HCT116 (cell line): ENCODE measurements at regions not wholly inside any gene's neighbourhood (a gene's known extent, or its start where the extent isn't known, plus 50 kb on each side); places are given as distances from the start of the nearest gene placed in this dataset.

ENCODE experiments used
- ATAC-seq: fragments of 200-7000 bp; cut with Tn5 transposase; 2 replicates; pipeline ENCODE4 v1.9.1; 2020; ENCODE audit warnings: mild to moderate bottlenecking, moderate library complexity
- BruUV-seq: library from RNA; stranded (reverse); fragments of 400-500 nt; replicated peaks from 2 replicates; lab custom pipeline; 2021; lab: Mats Ljungman, UMichigan
- CTCF ChIA-PET: fragments of 300-600 bp; sonication (Branson Sonifier 250); formaldehyde crosslinking; loops from one replicate; lab custom pipeline; 2021; ENCODE audit warnings: antibody characterized with exemption; lab: Charles Lee
- POLR2A ChIA-PET: fragments of 300-600, 350-600 bp; sonication (Branson Sonifier 250); formaldehyde crosslinking; loops from one replicate; lab custom pipeline; 2021; ENCODE audit warnings: antibody characterized with exemption; lab: Charles Lee
- RAD21 ChIA-PET, 2 experiments: fragments of 300-600 bp; sonication (Branson Sonifier 250); formaldehyde crosslinking; loops; one replicate each; lab custom pipeline; 2023; ENCODE audit warnings: low total read pairs in 2 of 2; ENCODE audit not compliant: uncharacterized antibody in 2 of 2, unreplicated experiment in 2 of 2, low non-redundant PET in 1 of 2; lab: Charles Lee
- DNase-seq: peaks from one replicate; pipeline ENCODE4 v3.0.0-alpha.2; 2010; ENCODE audit warnings: low read depth, low spot score
- H2AFZ ChIP-seq: fragments of 200-600 bp; shearing (Covaris generic), sonication (generic); 2 replicates; pipeline ENCODE4 v1.6.1; 2017; ENCODE audit warnings: low read depth, mixed run types, mixed read lengths, antibody characterized with exemption, low read length; ENCODE audit not compliant: poor library complexity, severe bottlenecking
- H3K27ac ChIP-seq: 2 replicates; pipeline ENCODE4 v1.5.1; 2012; ENCODE audit warnings: low read depth, low read length
- H3K27me3 ChIP-seq: fragments of 200-600 bp; sonication (generic); 2 replicates; pipeline ENCODE4 v1.6.1; 2016; ENCODE audit warnings: mixed run types, low read length, mixed read lengths; ENCODE audit not compliant: insufficient read depth
- H3K36me3 ChIP-seq, 2 experiments: fragments of 200-500 bp in 1 of 2; fragments of 200-600 bp in 1 of 2; sonication (Bioruptor generic) in 1 of 2; sonication (generic) in 1 of 2; 2 replicates each; pipeline versions ENCODE4 v1.5.1 to v1.6.1; 2014 to 2016; ENCODE audit warnings: low read length in 2 of 2, inconsistent platforms in 1 of 2, mixed read lengths in 1 of 2, mixed run types in 1 of 2; ENCODE audit not compliant: insufficient read depth in 2 of 2, control insufficient read depth in 1 of 2
- H3K4me1 ChIP-seq, 2 experiments: fragments of 200-600 bp in 1 of 2; sonication (generic) in 1 of 2; 2 replicates each; pipeline versions ENCODE4 v1.5.1 to v1.6.1; 2012 to 2017; ENCODE audit warnings: low read length in 2 of 2, inconsistent platforms in 1 of 2, mild to moderate bottlenecking in 1 of 2, mixed read lengths in 1 of 2, mixed run types in 1 of 2, moderate library complexity in 1 of 2; ENCODE audit not compliant: insufficient read depth in 2 of 2, control insufficient read depth in 1 of 2
- H3K4me2 ChIP-seq: fragments of 200-600 bp; sonication (generic); 2 replicates; pipeline ENCODE4 v1.6.1; 2017; ENCODE audit warnings: mixed run types, low read length, mixed read lengths
- H3K4me3 ChIP-seq, 2 experiments: fragments of 200-600 bp in 1 of 2; sonication (generic) in 1 of 2; replicated peaks in 1 of 2; 2 replicates each; pipeline ENCODE4 v1.5.1; 2011 to 2016; ENCODE audit warnings: low read length in 2 of 2, control low read depth in 1 of 2, low read depth in 1 of 2, mild to moderate bottlenecking in 1 of 2, mixed read lengths in 1 of 2, mixed run types in 1 of 2
- H3K79me2 ChIP-seq: fragments of 200-600 bp; sonication (generic); 2 replicates; pipeline ENCODE4 v1.6.1; 2017; ENCODE audit warnings: mild to moderate bottlenecking, mixed run types, low read length, moderate library complexity, mixed read lengths; ENCODE audit not compliant: insufficient read depth
- H3K9ac ChIP-seq: fragments of 200-600 bp; sonication (generic); 2 replicates; pipeline ENCODE4 v1.6.1; 2016; ENCODE audit warnings: low read length, mixed read lengths
- H3K9me2 ChIP-seq: fragments of 200-600 bp; sonication (generic), shearing (Covaris generic); 2 replicates; pipeline ENCODE4 v1.6.1; 2017; ENCODE audit warnings: mixed run types, mild to moderate bottlenecking, moderate library complexity; ENCODE audit not compliant: insufficient read depth
- H3K9me3 ChIP-seq, 2 experiments: fragments of 200-500 bp in 1 of 2; fragments of 200-600 bp in 1 of 2; sonication (Bioruptor generic) in 1 of 2; sonication (generic) in 1 of 2; 2 replicates each; pipeline ENCODE4 v1.6.1; 2014 to 2017; ENCODE audit warnings: low read length in 2 of 2, mixed read lengths in 2 of 2, inconsistent platforms in 1 of 2, low read depth in 1 of 2, mild to moderate bottlenecking in 1 of 2, mixed run types in 1 of 2, moderate library complexity in 1 of 2; ENCODE audit not compliant: control insufficient read depth in 1 of 2, insufficient read depth in 1 of 2
- H4K20me1 ChIP-seq: fragments of 200-600 bp; sonication (generic), shearing (Covaris generic); 2 replicates; pipeline ENCODE4 v1.6.1; 2017; ENCODE audit warnings: mixed run types, mild to moderate bottlenecking, moderate library complexity; ENCODE audit not compliant: insufficient read depth
- CBX3 ChIP-seq: IDR thresholded peaks from 2 replicates; pipeline ENCODE4 v1.6.1; 2012; ENCODE audit warnings: low read depth
- CEBPB ChIP-seq: IDR thresholded peaks from 2 replicates; pipeline ENCODE4 v1.6.1; 2012; ENCODE audit warnings: low read depth
- EGR1 ChIP-seq: IDR thresholded peaks from 2 replicates; pipeline ENCODE4 v1.6.1; 2012; ENCODE audit warnings: low read depth
- EZH2phosphoT487 ChIP-seq: fragments of 200-600 bp; IDR thresholded peaks from 2 replicates; pipeline ENCODE4 v1.6.1; 2018; ENCODE audit warnings: antibody characterized with exemption, borderline replicate concordance
- FOSL1 ChIP-seq: IDR thresholded peaks from 2 replicates; pipeline ENCODE4 v1.6.1; 2012; ENCODE audit warnings: low read depth
- SIN3A ChIP-seq: IDR thresholded peaks from 2 replicates; pipeline ENCODE4 v1.6.1; 2012; ENCODE audit warnings: low read depth
- SP1 ChIP-seq: IDR thresholded peaks from 2 replicates; pipeline ENCODE4 v1.6.1; 2012; ENCODE audit warnings: low read depth
- ZNF274 ChIP-seq: fragments of 200-500 bp; sonication (Bioruptor generic); IDR thresholded peaks from 2 replicates; pipeline ENCODE4 v1.6.1; 2014; ENCODE audit warnings: mild to moderate bottlenecking, low read depth, low read length, inconsistent platforms
- intact Hi-C: fragments of 100-400 bp; cut with micrococcal nuclease; formaldehyde crosslinking; loops from 2 replicates; pipeline ENCODE4 v1.10.0; 2022
- TF ChIP-seq, protein P1 (sequence below): IDR thresholded peaks from 2 replicates; pipeline ENCODE4 v1.6.1; 2012
- TF ChIP-seq, protein P2 (sequence below): IDR thresholded peaks from 2 replicates; pipeline ENCODE4 v1.6.1; 2012; ENCODE audit warnings: low read depth
- TF ChIP-seq, protein P3 (sequence below): IDR thresholded peaks from 2 replicates; pipeline ENCODE4 v1.6.1; 2012
- TF ChIP-seq, protein P4 (sequence below): IDR thresholded peaks from 2 replicates; pipeline ENCODE4 v1.6.1; 2011; ENCODE audit warnings: mild to moderate bottlenecking, low read length, moderate library complexity; ENCODE audit not compliant: insufficient replicate concordance; ENCODE audit errors: extremely low read depth

DNA sequence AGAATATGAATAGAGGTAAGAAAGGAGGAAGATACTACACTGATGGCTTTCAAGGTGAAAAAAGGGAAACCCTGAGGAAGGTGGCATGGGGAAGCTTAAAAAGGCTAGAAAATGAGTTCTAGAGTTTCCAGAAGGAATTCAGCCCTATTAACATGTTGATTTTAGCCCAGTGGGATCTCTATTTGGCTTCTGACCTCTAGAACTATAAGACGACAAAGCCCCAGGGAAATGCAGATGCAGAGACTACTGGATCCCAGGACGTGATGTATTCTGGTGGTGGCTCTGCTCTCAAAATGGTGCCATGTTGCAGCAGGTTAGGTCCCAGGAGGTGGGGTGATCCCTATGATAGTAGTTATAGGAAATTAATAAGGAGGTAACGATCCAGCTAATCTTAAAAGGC, 120.4 kb downstream of the TMA16 start:
- H2AFZ ChIP-seq = no peak overlapping the region
- TF ChIP-seq, protein P1, sequence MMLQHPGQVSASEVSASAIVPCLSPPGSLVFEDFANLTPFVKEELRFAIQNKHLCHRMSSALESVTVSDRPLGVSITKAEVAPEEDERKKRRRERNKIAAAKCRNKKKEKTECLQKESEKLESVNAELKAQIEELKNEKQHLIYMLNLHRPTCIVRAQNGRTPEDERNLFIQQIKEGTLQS = no peak
- TF ChIP-seq EGR1 (no peak), SP1 (no peak), FOSL1 (no peak), CEBPB (no peak), CBX3 (no peak), EZH2phosphoT487 (no peak), ZNF274 (no peak), SIN3A (no peak)
- TF ChIP-seq, protein P2, sequence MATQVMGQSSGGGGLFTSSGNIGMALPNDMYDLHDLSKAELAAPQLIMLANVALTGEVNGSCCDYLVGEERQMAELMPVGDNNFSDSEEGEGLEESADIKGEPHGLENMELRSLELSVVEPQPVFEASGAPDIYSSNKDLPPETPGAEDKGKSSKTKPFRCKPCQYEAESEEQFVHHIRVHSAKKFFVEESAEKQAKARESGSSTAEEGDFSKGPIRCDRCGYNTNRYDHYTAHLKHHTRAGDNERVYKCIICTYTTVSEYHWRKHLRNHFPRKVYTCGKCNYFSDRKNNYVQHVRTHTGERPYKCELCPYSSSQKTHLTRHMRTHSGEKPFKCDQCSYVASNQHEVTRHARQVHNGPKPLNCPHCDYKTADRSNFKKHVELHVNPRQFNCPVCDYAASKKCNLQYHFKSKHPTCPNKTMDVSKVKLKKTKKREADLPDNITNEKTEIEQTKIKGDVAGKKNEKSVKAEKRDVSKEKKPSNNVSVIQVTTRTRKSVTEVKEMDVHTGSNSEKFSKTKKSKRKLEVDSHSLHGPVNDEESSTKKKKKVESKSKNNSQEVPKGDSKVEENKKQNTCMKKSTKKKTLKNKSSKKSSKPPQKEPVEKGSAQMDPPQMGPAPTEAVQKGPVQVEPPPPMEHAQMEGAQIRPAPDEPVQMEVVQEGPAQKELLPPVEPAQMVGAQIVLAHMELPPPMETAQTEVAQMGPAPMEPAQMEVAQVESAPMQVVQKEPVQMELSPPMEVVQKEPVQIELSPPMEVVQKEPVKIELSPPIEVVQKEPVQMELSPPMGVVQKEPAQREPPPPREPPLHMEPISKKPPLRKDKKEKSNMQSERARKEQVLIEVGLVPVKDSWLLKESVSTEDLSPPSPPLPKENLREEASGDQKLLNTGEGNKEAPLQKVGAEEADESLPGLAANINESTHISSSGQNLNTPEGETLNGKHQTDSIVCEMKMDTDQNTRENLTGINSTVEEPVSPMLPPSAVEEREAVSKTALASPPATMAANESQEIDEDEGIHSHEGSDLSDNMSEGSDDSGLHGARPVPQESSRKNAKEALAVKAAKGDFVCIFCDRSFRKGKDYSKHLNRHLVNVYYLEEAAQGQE = no peak
- TF ChIP-seq, protein P3, sequence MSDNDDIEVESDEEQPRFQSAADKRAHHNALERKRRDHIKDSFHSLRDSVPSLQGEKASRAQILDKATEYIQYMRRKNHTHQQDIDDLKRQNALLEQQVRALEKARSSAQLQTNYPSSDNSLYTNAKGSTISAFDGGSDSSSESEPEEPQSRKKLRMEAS = no peak
- TF ChIP-seq, protein P4, sequence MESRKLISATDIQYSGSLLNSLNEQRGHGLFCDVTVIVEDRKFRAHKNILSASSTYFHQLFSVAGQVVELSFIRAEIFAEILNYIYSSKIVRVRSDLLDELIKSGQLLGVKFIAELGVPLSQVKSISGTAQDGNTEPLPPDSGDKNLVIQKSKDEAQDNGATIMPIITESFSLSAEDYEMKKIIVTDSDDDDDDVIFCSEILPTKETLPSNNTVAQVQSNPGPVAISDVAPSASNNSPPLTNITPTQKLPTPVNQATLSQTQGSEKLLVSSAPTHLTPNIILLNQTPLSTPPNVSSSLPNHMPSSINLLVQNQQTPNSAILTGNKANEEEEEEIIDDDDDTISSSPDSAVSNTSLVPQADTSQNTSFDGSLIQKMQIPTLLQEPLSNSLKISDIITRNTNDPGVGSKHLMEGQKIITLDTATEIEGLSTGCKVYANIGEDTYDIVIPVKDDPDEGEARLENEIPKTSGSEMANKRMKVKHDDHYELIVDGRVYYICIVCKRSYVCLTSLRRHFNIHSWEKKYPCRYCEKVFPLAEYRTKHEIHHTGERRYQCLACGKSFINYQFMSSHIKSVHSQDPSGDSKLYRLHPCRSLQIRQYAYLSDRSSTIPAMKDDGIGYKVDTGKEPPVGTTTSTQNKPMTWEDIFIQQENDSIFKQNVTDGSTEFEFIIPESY = no peak
- TF ChIP-seq, all 23 proteins: peak for 0
- intact Hi-C loops = no loop called here
- Histone ChIP-seq H3K9me3 (no peaks in the 10 kb centered on the region), H3K9me2 (no peaks in the 10 kb centered on the region), H3K9ac (no peak overlapping the region), H3K27me3 (no peaks in the 10 kb centered on the region), H3K27ac (no peak overlapping the region), H3K36me3 (no peaks in the 10 kb centered on the region), H3K4me1 (no peaks in the 10 kb centered on the region), H3K79me2 (no peaks in the 10 kb centered on the region), H3K4me2 (no peak overlapping the region), H3K4me3 (no peak overlapping the region), H4K20me1 (no peaks in the 10 kb centered on the region)
- no peak for DNase-seq
- no TSS peak for BruUV-seq
- POLR2A ChIA-PET = no interaction called here
- RAD21 ChIA-PET = no interaction called here
- CTCF ChIA-PET = no interaction called here
- ATAC-seq = no peak
